Thymus (tissue), 11 donors: ENCODE measurements at regions not wholly inside any gene's neighbourhood (a gene's known extent, or its start where the extent isn't known, plus 50 kb on each side); places are given as distances from the start of the nearest gene placed in this dataset.

Source experiments
- DNase-seq, 9 donors: peaks; one replicate each; pipeline ENCODE4 v3.0.0-alpha.2; 2013; ENCODE audit warnings: low spot score in 9 of 9, low read depth in 6 of 9, missing footprints in 1 of 9
- H3K27ac ChIP-seq, 2 donors: one replicate each; pipeline ENCODE4 v1.5.1; 2013; ENCODE audit warnings: control low read depth in 1 of 2, low read depth in 1 of 2, low read length in 1 of 2, mild to moderate bottlenecking in 1 of 2, moderate library complexity in 1 of 2
- H3K27me3 ChIP-seq, 2 donors: one replicate each; pipeline ENCODE4 v1.5.1; 2013; ENCODE audit warnings: low read length in 1 of 2; ENCODE audit not compliant: control insufficient read depth in 2 of 2, insufficient read depth in 1 of 2
- H3K36me3 ChIP-seq, 2 donors: one replicate each; pipeline ENCODE4 v1.5.1; 2013; ENCODE audit warnings: low read length in 1 of 2, mild to moderate bottlenecking in 1 of 2, moderate library complexity in 1 of 2; ENCODE audit not compliant: control insufficient read depth in 2 of 2, insufficient read depth in 2 of 2
- H3K4me1 ChIP-seq, 2 donors: one replicate each; pipeline ENCODE4 v1.5.1; 2013; ENCODE audit warnings: low read length in 2 of 2; ENCODE audit not compliant: control insufficient read depth in 2 of 2, insufficient read depth in 2 of 2
- H3K4me3 ChIP-seq, 2 donors: one replicate each; pipeline ENCODE4 v1.5.1; 2013; ENCODE audit warnings: low read length in 2 of 2, control low read depth in 1 of 2, mild to moderate bottlenecking in 1 of 2
- H3K9me3 ChIP-seq, 2 donors: one replicate each; pipeline ENCODE4 v1.5.1; 2013; ENCODE audit warnings: low read length in 1 of 2, mild to moderate bottlenecking in 1 of 2; ENCODE audit not compliant: control insufficient read depth in 2 of 2, insufficient read depth in 1 of 2
- WGBS: extraction: QIAGEN DNeasy Blood & Tissue Kit; methylation state at CpG from one replicate; pipeline ENCODE4 v1.1.7; 2013; 5-methylcytosine and 5-hydroxymethylcytosine counted together
- donor health status: healthy.

GRCh38 chr5:68803881-68804319 is 289.9 kb upstream of the SLC30A5 start:
- no peaks in the 10 kb centered on the region for H3K4me1 ChIP-seq
- H3K9me3 ChIP-seq = no peaks in the 10 kb centered on the region
- 94% methylated on average over 7 of the region's 7 CpGs for WGBS
- H3K36me3 ChIP-seq = no peaks in the 10 kb centered on the region
- H3K27me3 ChIP-seq = no peaks in the 10 kb centered on the region
- H3K27ac ChIP-seq = no peak overlapping the region
- DNase-seq = no peak
- H3K4me3 ChIP-seq = no peak overlapping the region

- Histone ChIP-seq H3K4me1 (no peaks in the 10 kb centered on the region), H3K4me3 (no peak overlapping the region), H3K27ac (no peak overlapping the region), H3K9me3 (no peaks in the 10 kb centered on the region), H3K27me3 (no peaks in the 10 kb centered on the region), H3K36me3 (no peaks in the 10 kb centered on the region)
- WGBS = 94% methylated on average over 3 of the region's 3 CpGs
- DNase-seq = no peak
These were observed 289.5 kb upstream of the SLC30A5 start for GRCh38 chr5:68804343-68804742.

GRCh38 chr5:68805444-68805843 is 288.4 kb upstream of the SLC30A5 start:
- DNase-seq = no peak
- Histone ChIP-seq H3K27me3 (no peaks in the 10 kb centered on the region), H3K4me1 (no peaks in the 10 kb centered on the region), H3K36me3 (no peaks in the 10 kb centered on the region), H3K9me3 (no peaks in the 10 kb centered on the region), H3K4me3 (no peak overlapping the region), H3K27ac (no peak overlapping the region)

GRCh38 chr5:68817632-68818031 is 276.2 kb upstream of the SLC30A5 start:
- 95% methylated on average over 2 of the region's 2 CpGs for WGBS
- H3K4me3 ChIP-seq = no peak overlapping the region
- no peaks in the 10 kb centered on the region for H3K27me3 ChIP-seq
- H3K9me3 ChIP-seq = no peaks in the 10 kb centered on the region
- no peaks in the 10 kb centered on the region for H3K36me3 ChIP-seq
- no peaks in the 10 kb centered on the region for H3K4me1 ChIP-seq
- no peak for DNase-seq
- no peak overlapping the region for H3K27ac ChIP-seq

- H3K4me3 ChIP-seq = no peak overlapping the region
- H3K27me3 ChIP-seq = no peaks in the 10 kb centered on the region
- no peaks in the 10 kb centered on the region for H3K4me1 ChIP-seq
- DNase-seq = no peak
- no peak overlapping the region for H3K27ac ChIP-seq
- no peaks in the 10 kb centered on the region for H3K36me3 ChIP-seq
- no peaks in the 10 kb centered on the region for H3K9me3 ChIP-seq
- WGBS = 82% methylated on average over 11 of the region's 11 CpGs
These were observed 275.6 kb upstream of the SLC30A5 start for GRCh38 chr5:68818057-68818695.

- Histone ChIP-seq H3K27ac (no peak overlapping the region), H3K4me3 (no peak overlapping the region), H3K9me3 (no peaks in the 10 kb centered on the region), H3K36me3 (no peaks in the 10 kb centered on the region), H3K4me1 (no peaks in the 10 kb centered on the region), H3K27me3 (no peaks in the 10 kb centered on the region)
- no peak for DNase-seq
- WGBS = 80% methylated on average over 3 of the region's 3 CpGs
These were observed 274.9 kb upstream of the SLC30A5 start for GRCh38 chr5:68818870-68819269.

GRCh38 chr5:68821056-68821455 is 272.8 kb upstream of the SLC30A5 start:
- no peaks in the 10 kb centered on the region for H3K36me3 ChIP-seq
- no peaks in the 10 kb centered on the region for H3K4me1 ChIP-seq
- no peaks in the 10 kb centered on the region for H3K27me3 ChIP-seq
- H3K27ac ChIP-seq = no peak overlapping the region
- H3K4me3 ChIP-seq = no peak overlapping the region
- WGBS = 96% methylated on average over 2 of the region's 2 CpGs
- no peaks in the 10 kb centered on the region for H3K9me3 ChIP-seq
- no peak for DNase-seq

GRCh38 chr5:68822796-68823195 is 271.0 kb upstream of the SLC30A5 start:
- H3K4me1 ChIP-seq = no peaks in the 10 kb centered on the region
- WGBS = 95% methylated on average over 1 of the region's 1 CpG
- H3K27me3 ChIP-seq = no peaks in the 10 kb centered on the region
- H3K9me3 ChIP-seq = no peaks in the 10 kb centered on the region
- H3K4me3 ChIP-seq = no peak overlapping the region
- H3K36me3 ChIP-seq = no peaks in the 10 kb centered on the region
- DNase-seq = no peak
- no peak overlapping the region for H3K27ac ChIP-seq

GRCh38 chr5:68823301-68823700 is 270.5 kb upstream of the SLC30A5 start:
- 95% methylated on average over 6 of the region's 6 CpGs for WGBS

More at GRCh38 chr5:68823301-68823700, 270.5 kb upstream of the SLC30A5 start:
- Histone ChIP-seq H3K9me3 (no peaks in the 10 kb centered on the region), H3K27me3 (no peaks in the 10 kb centered on the region), H3K36me3 (no peaks in the 10 kb centered on the region), H3K4me1 (no peaks in the 10 kb centered on the region), H3K4me3 (no peak overlapping the region), H3K27ac (no peak overlapping the region)
- no peak for DNase-seq
